Activated CD4-positive, CD25-positive, alpha-beta regulatory T cell treated with anti-CD3 and anti-CD28 coated beads, Interleukin-2, amount 50 U/mL, for 72 hours (primary cell): ENCODE measurements at regions not wholly inside any gene's neighbourhood (a gene's known extent, or its start where the extent isn't known, plus 50 kb on each side); places are given as distances from the start of the nearest gene placed in this dataset.

Source experiments
- DNase-seq: peaks from one replicate; pipeline ENCODE4 v3.0.0; 2021

- no peak for DNase-seq
Observed at GRCh38 chr1:226816576-226816975, 53.8 kb upstream of the PSEN2 start.

- no peak for DNase-seq
Observed at GRCh38 chr1:226814751-226815537, 55.5 kb upstream of the PSEN2 start.

- no peak for DNase-seq
Observed at GRCh38 chr1:226813671-226814591, 56.5 kb upstream of the PSEN2 start.

- DNase-seq = no peak
Observed at GRCh38 chr1:226810681-226811080, 59.7 kb upstream of the PSEN2 start.

- no peak for DNase-seq
Observed at GRCh38 chr1:226809785-226810571, 60.4 kb upstream of the PSEN2 start.

- DNase-seq = no peak
Observed at GRCh38 chr1:226808501-226808900, 61.9 kb upstream of the PSEN2 start.

GRCh38 chr1:226806988-226807387 lies 63.4 kb upstream of the PSEN2 start:
- DNase-seq = no peak

- no peak for DNase-seq
Observed at GRCh38 chr1:226804907-226805759, 65.3 kb upstream of the PSEN2 start.

- no peak for DNase-seq
Observed at GRCh38 chr1:226800763-226801380, 61.8 kb upstream of the ITPKB start.

- DNase-seq = no peak
Observed at GRCh38 chr1:226799634-226800281, 60.7 kb upstream of the ITPKB start.

GRCh38 chr1:226798427-226799411 lies 59.6 kb upstream of the ITPKB start:
- DNase-seq = peak; percentile 45

- no peak for DNase-seq
Observed at GRCh38 chr1:226797151-226797550, 58.1 kb upstream of the ITPKB start.

GRCh38 chr1:226793620-226794276 lies 54.7 kb upstream of the ITPKB start:
- DNase-seq = no peak

- no peak for DNase-seq
Observed at GRCh38 chr1:226792368-226792767, 53.3 kb upstream of the ITPKB start.

GRCh38 chr1:226790545-226791181 lies 51.6 kb upstream of the ITPKB start:
- no peak for DNase-seq

- no peak for DNase-seq
Observed at GRCh38 chr1:226788965-226789364, 49.9 kb upstream of the ITPKB start.
